ENCODE measurements at regions not wholly inside any gene's neighbourhood (a gene's known extent, or its start where the extent isn't known, plus 50 kb on each side); places are given as distances from the start of the nearest gene placed in this dataset.

DNA sequence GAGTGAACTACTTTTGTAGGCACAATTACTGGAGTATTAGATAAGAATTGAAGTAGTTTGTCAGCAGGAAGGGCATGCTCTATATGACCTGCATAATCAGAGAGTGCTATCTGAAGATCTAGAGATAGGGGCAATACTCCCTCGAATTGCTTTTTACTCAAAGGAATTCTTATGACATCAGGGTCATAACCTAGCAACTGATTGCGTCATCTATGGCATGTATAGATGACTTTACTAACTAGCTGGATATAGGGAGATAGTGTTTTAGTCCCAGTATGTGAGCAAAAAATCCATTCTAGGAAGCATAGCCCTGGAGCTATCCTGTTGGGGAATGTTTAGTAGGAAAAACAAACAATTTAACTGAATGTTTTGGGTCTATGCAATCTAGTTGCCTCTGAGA, 109.5 kb upstream of the ZNF267 start:
- no peak overlapping the region for H3K4me3 Mint-ChIP-seq (ENCODE audit: low read depth, unreplicated experiment)
- TF ChIP-seq, protein P1, sequence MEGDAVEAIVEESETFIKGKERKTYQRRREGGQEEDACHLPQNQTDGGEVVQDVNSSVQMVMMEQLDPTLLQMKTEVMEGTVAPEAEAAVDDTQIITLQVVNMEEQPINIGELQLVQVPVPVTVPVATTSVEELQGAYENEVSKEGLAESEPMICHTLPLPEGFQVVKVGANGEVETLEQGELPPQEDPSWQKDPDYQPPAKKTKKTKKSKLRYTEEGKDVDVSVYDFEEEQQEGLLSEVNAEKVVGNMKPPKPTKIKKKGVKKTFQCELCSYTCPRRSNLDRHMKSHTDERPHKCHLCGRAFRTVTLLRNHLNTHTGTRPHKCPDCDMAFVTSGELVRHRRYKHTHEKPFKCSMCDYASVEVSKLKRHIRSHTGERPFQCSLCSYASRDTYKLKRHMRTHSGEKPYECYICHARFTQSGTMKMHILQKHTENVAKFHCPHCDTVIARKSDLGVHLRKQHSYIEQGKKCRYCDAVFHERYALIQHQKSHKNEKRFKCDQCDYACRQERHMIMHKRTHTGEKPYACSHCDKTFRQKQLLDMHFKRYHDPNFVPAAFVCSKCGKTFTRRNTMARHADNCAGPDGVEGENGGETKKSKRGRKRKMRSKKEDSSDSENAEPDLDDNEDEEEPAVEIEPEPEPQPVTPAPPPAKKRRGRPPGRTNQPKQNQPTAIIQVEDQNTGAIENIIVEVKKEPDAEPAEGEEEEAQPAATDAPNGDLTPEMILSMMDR (IDR thresholded peaks at IDR 0.05; ENCODE audit: unreplicated experiment) = no peak
- intact Hi-C loops (cut with micrococcal nuclease; ENCODE audit: unreplicated experiment) = no loop called here
- H3K36me3 Mint-ChIP-seq (ENCODE audit: insufficient read depth, unreplicated experiment) = no peaks in the 10 kb centered on the region
- no TSS peak for BruUV-seq (replicated peaks)
- H3K27me3 Mint-ChIP-seq (ENCODE audit: unreplicated experiment) = no peaks in the 10 kb centered on the region
- peaks cover 19% of the 10 kb centered on the region for H3K9me3 Mint-ChIP-seq (ENCODE audit: low read depth, unreplicated experiment)
- CTCF ChIA-PET = no interaction called here
- no peak for DNase-seq
- H3K4me1 Mint-ChIP-seq (ENCODE audit: low read depth, unreplicated experiment) = no peaks in the 10 kb centered on the region
- H3K27ac Mint-ChIP-seq (ENCODE audit: unreplicated experiment) = no peak overlapping the region

DNA sequence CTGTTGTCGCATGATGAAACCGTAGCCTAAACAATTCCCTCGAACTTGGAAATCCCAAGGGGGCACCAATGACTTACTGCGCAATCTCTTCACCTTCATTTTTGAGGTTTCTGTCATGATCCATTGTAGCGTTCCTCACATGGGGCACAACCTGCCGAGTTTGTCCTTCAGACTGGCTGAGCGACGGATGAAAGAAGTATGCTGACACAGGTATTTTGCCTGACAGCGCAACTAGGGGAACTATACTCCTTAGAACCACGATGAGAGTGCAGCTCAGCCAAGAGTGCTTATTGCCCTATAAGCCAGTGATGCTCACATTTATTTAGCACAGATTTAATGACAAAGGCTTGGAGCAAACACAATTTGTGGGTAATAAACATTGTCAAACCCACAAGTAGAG, 106.3 kb upstream of the ZNF267 start:
- Mint-ChIP-seq H3K4me1 (ENCODE audit: low read depth, unreplicated experiment) (no peaks in the 10 kb centered on the region), H3K27ac (ENCODE audit: unreplicated experiment) (no peak overlapping the region), H3K9me3 (ENCODE audit: low read depth, unreplicated experiment) (peaks cover 19% of the 10 kb centered on the region), H3K27me3 (ENCODE audit: unreplicated experiment) (no peaks in the 10 kb centered on the region), H3K4me3 (ENCODE audit: low read depth, unreplicated experiment) (no peak overlapping the region), H3K36me3 (ENCODE audit: insufficient read depth, unreplicated experiment) (no peaks in the 10 kb centered on the region)
- CTCF ChIA-PET = interaction anchor here (0.6 kb wide), 1 partner anchor 52 kb away, joined by 3 read pairs; no protein-coding TSS in a partner anchor
- DNase-seq = no peak
- no TSS peak for BruUV-seq (replicated peaks)
- intact Hi-C loops (cut with micrococcal nuclease; ENCODE audit: unreplicated experiment) = no loop called here
- TF ChIP-seq, protein P1 (IDR thresholded peaks at IDR 0.05; ENCODE audit: unreplicated experiment) = no peak

DNA sequence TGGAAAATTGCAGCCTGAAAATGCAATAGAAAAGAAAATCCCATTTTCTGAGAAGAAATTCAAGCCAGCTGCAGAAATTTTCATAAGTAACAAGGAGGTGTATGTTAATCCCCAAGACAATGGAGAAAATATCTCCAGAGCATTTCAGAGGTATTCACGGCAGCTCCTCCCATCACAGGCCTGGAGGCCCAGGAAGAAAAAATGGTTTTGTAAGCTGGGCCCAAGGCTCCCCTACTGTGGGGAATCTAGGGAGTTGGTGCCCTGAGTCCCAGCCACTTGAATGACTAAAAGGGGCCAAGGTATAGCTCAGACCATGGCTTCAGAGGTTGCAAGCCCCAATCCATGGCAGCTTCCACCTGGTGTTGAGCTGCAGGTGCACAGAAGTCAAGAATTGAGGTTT, 93.3 kb upstream of the ZNF267 start:
- H3K4me3 Mint-ChIP-seq (ENCODE audit: low read depth, unreplicated experiment) = no peak overlapping the region
- H3K9me3 Mint-ChIP-seq (ENCODE audit: low read depth, unreplicated experiment) = peaks cover 17% of the 10 kb centered on the region
- no peaks in the 10 kb centered on the region for H3K27me3 Mint-ChIP-seq (ENCODE audit: unreplicated experiment)
- H3K36me3 Mint-ChIP-seq (ENCODE audit: insufficient read depth, unreplicated experiment) = no peaks in the 10 kb centered on the region
- BruUV-seq (replicated peaks) = no TSS peak
- CTCF ChIA-PET = no interaction called here
- TF ChIP-seq, protein P1 (IDR thresholded peaks at IDR 0.05; ENCODE audit: unreplicated experiment) = no peak
- no peaks in the 10 kb centered on the region for H3K4me1 Mint-ChIP-seq (ENCODE audit: low read depth, unreplicated experiment)
- intact Hi-C loops (cut with micrococcal nuclease; ENCODE audit: unreplicated experiment) = no loop called here
- DNase-seq = no peak
- no peak overlapping the region for H3K27ac Mint-ChIP-seq (ENCODE audit: unreplicated experiment)

DNA sequence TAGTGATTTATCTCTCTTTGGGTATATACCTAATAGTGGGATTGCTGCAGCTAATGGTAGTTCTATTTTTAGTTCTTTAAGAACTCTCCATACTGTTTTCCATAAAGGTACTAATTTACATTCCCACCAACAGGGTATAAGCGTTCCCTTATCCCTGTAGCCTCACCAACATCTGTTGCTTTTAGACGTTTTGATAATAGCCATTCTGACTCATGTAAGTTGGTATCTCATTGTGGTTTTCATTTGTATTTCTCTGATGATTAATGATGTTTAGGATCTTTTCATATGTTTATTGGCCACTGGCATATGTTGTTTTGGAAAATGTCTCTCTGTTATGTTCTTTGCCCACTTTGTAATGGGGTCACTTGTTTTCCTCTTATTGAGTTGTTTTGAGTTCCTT, 88.5 kb upstream of the ZNF267 start:
- Mint-ChIP-seq H3K27me3 (ENCODE audit: unreplicated experiment) (no peaks in the 10 kb centered on the region), H3K27ac (ENCODE audit: unreplicated experiment) (no peak overlapping the region), H3K36me3 (ENCODE audit: insufficient read depth, unreplicated experiment) (no peaks in the 10 kb centered on the region), H3K4me3 (ENCODE audit: low read depth, unreplicated experiment) (no peak overlapping the region), H3K9me3 (ENCODE audit: low read depth, unreplicated experiment) (peaks cover 27% of the 10 kb centered on the region), H3K4me1 (ENCODE audit: low read depth, unreplicated experiment) (no peaks in the 10 kb centered on the region)
- TF ChIP-seq, protein P1 (IDR thresholded peaks at IDR 0.05; ENCODE audit: unreplicated experiment) = no peak
- BruUV-seq (replicated peaks) = no TSS peak
- intact Hi-C loops (cut with micrococcal nuclease; ENCODE audit: unreplicated experiment) = no loop called here
- CTCF ChIA-PET = no interaction called here
- no peak for DNase-seq

DNA sequence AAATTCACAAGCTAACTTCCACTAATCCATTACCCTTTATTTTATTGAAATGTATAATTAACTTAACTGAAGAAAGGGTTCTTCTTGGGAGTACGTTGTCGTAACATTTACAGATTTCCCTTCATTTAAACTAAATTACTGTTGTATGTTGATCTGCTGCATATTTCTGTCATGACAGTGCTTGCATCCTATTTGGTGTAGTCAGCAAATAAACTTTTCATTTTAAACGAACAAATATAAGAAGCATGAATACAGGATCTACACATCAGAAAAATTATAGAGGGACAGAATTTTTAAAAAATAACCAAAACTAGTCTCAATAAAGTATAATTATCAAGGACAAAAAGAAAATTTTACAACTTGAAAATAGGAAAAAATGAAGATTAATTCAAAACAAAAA, 66.5 kb upstream of the ZNF267 start:
- CTCF ChIA-PET = no interaction called here

More for the DNA sequence above, 66.5 kb upstream of the ZNF267 start:
- Mint-ChIP-seq H3K27me3 (ENCODE audit: unreplicated experiment) (no peaks in the 10 kb centered on the region), H3K9me3 (ENCODE audit: low read depth, unreplicated experiment) (peaks cover 6% of the 10 kb centered on the region), H3K27ac (ENCODE audit: unreplicated experiment) (no peak overlapping the region), H3K4me3 (ENCODE audit: low read depth, unreplicated experiment) (no peak overlapping the region), H3K4me1 (ENCODE audit: low read depth, unreplicated experiment) (no peaks in the 10 kb centered on the region), H3K36me3 (ENCODE audit: insufficient read depth, unreplicated experiment) (no peaks in the 10 kb centered on the region)
- no peak for DNase-seq
- intact Hi-C loops (cut with micrococcal nuclease; ENCODE audit: unreplicated experiment) = no loop called here
- no TSS peak for BruUV-seq (replicated peaks)
- TF ChIP-seq, protein P1 (IDR thresholded peaks at IDR 0.05; ENCODE audit: unreplicated experiment) = no peak
